SK-N-SH (cell line): ENCODE measurements at regions not wholly inside any gene's neighbourhood (a gene's known extent, or its start where the extent isn't known, plus 50 kb on each side); places are given as distances from the start of the nearest gene placed in this dataset.
A peak's percentile ranks its signal among the peaks of the same experiment; 100 is the strongest.

Experiments used
- CTCF ChIA-PET: fragments of 300-600, 350-600 bp; formaldehyde crosslinking; extraction: SDS; loops from one replicate; lab custom pipeline; 2021; lab: Yijun Ruan, JAX
- POLR2A ChIA-PET: fragments of 350-600 bp; sonication (Branson Sonifier 250); formaldehyde crosslinking; extraction: SDS; loops from one replicate; lab custom pipeline; 2020; ENCODE audit warnings: antibody characterized with exemption, inconsistent platforms; lab: Yijun Ruan, JAX
- DNase-seq: peaks from one replicate; pipeline ENCODE4 v3.0.0; 2012
- H2AFZ ChIP-seq: fragments of 200-600 bp; sonication (generic); 2 replicates; pipeline ENCODE4 v1.8.1; 2016; ENCODE audit warnings: antibody characterized with exemption, mild to moderate bottlenecking, low read depth
- H3F3A ChIP-seq: fragments of 200-600 bp; sonication (generic); replicated peaks from 2 replicates; pipeline ENCODE3; 2016; ENCODE audit warnings: antibody characterized with exemption, mild to moderate bottlenecking; ENCODE audit not compliant: insufficient read depth
- H3K27ac ChIP-seq, 2 experiments: fragments of 200-500 bp in 1 of 2; fragments of 200-600 bp in 1 of 2; sonication (Bioruptor generic) in 1 of 2; sonication (generic), shearing (Covaris generic) in 1 of 2; 2 replicates each; pipeline versions ENCODE4 v1.5.1 to v1.6.1; 2014 to 2016; ENCODE audit warnings: low read depth in 2 of 2, inconsistent platforms in 1 of 2, low read length in 1 of 2, mild to moderate bottlenecking in 1 of 2, mixed read lengths in 1 of 2
- H3K27me3 ChIP-seq: fragments of 200-600 bp; sonication (generic), shearing (Covaris generic); 2 replicates; pipeline ENCODE4 v1.6.1; 2016; ENCODE audit warnings: mixed run types; ENCODE audit not compliant: insufficient read depth
- H3K36me3 ChIP-seq, 2 experiments: fragments of 200-500 bp in 1 of 2; fragments of 200-600 bp in 1 of 2; sonication (Bioruptor generic) in 1 of 2; sonication (generic) in 1 of 2; replicated peaks in 1 of 2; 2 replicates each; pipeline versions ENCODE3 to v1.5.1; 2014 to 2016; ENCODE audit warnings: low read length in 1 of 2, mild to moderate bottlenecking in 1 of 2; ENCODE audit not compliant: insufficient read depth in 2 of 2, control insufficient read depth in 1 of 2
- H3K4me1 ChIP-seq, 2 experiments: fragments of 200-500 bp in 1 of 2; fragments of 200-600 bp in 1 of 2; sonication (Bioruptor generic) in 1 of 2; sonication (generic), shearing (Covaris generic) in 1 of 2; 2 replicates each; pipeline versions ENCODE4 v1.5.1 to v1.6.1; 2014 to 2016; ENCODE audit warnings: low read depth in 1 of 2, low read length in 1 of 2, mixed run types in 1 of 2; ENCODE audit not compliant: insufficient read depth in 2 of 2, control insufficient read depth in 1 of 2
- H3K4me2 ChIP-seq: fragments of 200-600 bp; sonication (generic), shearing (Covaris generic); 2 replicates; pipeline ENCODE4 v1.6.1; 2017; ENCODE audit warnings: mixed run types
- H3K4me3 ChIP-seq, 2 experiments: fragments of 200-500 bp in 1 of 2; fragments of 200-600 bp in 1 of 2; sonication (Bioruptor generic) in 1 of 2; sonication (generic), shearing (Covaris generic) in 1 of 2; 2 replicates each; pipeline versions ENCODE4 v1.5.1 to v1.8.1; 2014 to 2016; ENCODE audit warnings: low read depth in 2 of 2, inconsistent platforms in 1 of 2, low read length in 1 of 2, mild to moderate bottlenecking in 1 of 2, mixed read lengths in 1 of 2, moderate library complexity in 1 of 2
- H3K79me2 ChIP-seq: fragments of 200-600 bp; sonication (generic); 2 replicates; pipeline ENCODE4 v1.8.1; 2017; ENCODE audit warnings: mild to moderate bottlenecking; ENCODE audit not compliant: insufficient read depth
- H3K9ac ChIP-seq: fragments of 200-600 bp; sonication (generic); 2 replicates; pipeline ENCODE4 v1.6.1; 2017; ENCODE audit warnings: mixed run types
- H3K9me2 ChIP-seq: fragments of 200-600 bp; sonication (generic); 2 replicates; pipeline ENCODE4 v1.6.1; 2017; ENCODE audit warnings: mixed run types
- H3K9me3 ChIP-seq: fragments of 200-600 bp; sonication (generic); 2 replicates; pipeline ENCODE4 v1.6.1; 2017; ENCODE audit warnings: mixed run types, mild to moderate bottlenecking, moderate library complexity
- H4K20me1 ChIP-seq: fragments of 200-600 bp; sonication (generic); 2 replicates; pipeline ENCODE4 v1.6.1; 2017; ENCODE audit warnings: mild to moderate bottlenecking, mixed run types; ENCODE audit not compliant: insufficient read depth
- EP300 ChIP-seq, 2 experiments: IDR thresholded peaks; 2 replicates each; pipeline versions ENCODE4 v1.4.0 to v1.6.1; 2012; ENCODE audit warnings: borderline replicate concordance in 1 of 2, low read depth in 1 of 2, low read length in 1 of 2
- FOSL2 ChIP-seq: IDR thresholded peaks from 2 replicates; pipeline ENCODE4 v1.4.0; 2012; ENCODE audit warnings: low read depth, mild to moderate bottlenecking, moderate library complexity, borderline replicate concordance
- FOXM1 ChIP-seq: IDR thresholded peaks from 2 replicates; pipeline ENCODE4 v1.4.0; 2012; ENCODE audit warnings: low read depth, mild to moderate bottlenecking
- GABPA ChIP-seq: IDR thresholded peaks from 2 replicates; pipeline ENCODE4 v1.4.0; 2012; ENCODE audit warnings: low read depth, mild to moderate bottlenecking
- JUND ChIP-seq: IDR thresholded peaks from 2 replicates; pipeline ENCODE4 v1.4.0; 2012
- NFIC ChIP-seq: IDR thresholded peaks from 2 replicates; pipeline ENCODE4 v1.4.0; 2012; ENCODE audit warnings: borderline replicate concordance
- PBX3 ChIP-seq: IDR thresholded peaks from 2 replicates; pipeline ENCODE4; 2012
- RAD21 ChIP-seq: IDR thresholded peaks from 2 replicates; pipeline ENCODE4 v1.6.1; 2012; ENCODE audit warnings: mild to moderate bottlenecking, low read length
- REST ChIP-seq: IDR thresholded peaks from 2 replicates; pipeline ENCODE4 v1.6.1; 2012; ENCODE audit warnings: mild to moderate bottlenecking, low read depth, low read length, moderate library complexity
- TAF1 ChIP-seq: IDR thresholded peaks from 2 replicates; pipeline ENCODE4 v1.6.1; 2012; ENCODE audit warnings: low read depth, mild to moderate bottlenecking, low read length, moderate library complexity, borderline replicate concordance
- TCF12 ChIP-seq: IDR thresholded peaks from 2 replicates; pipeline ENCODE4 v1.4.0; 2012
- TEAD4 ChIP-seq: IDR thresholded peaks from 2 replicates; pipeline ENCODE4 v1.4.0; 2012; ENCODE audit warnings: mild to moderate bottlenecking, borderline replicate concordance; ENCODE audit not compliant: insufficient read depth
- WGBS: methylation state at CpG from one replicate; pipeline ENCODE4 v1.1.6; 2017; ENCODE audit warnings: low lambda C conversion rate; 5-methylcytosine and 5-hydroxymethylcytosine counted together

- Histone ChIP-seq H2AFZ (0 out of 2 replicates have a peak overlapping the region, but pooled peaks have one; percentile 35), H3K9ac (no peak overlapping the region), H3K4me1 (peaks cover 0 to 16% of the 10 kb centered on the region in 2 experiments; a peak in 2 of 4 replicates), H3K27me3 (no peaks in the 10 kb centered on the region), H3K27ac (peak overlapping the region; percentile 22 to 53; a peak in 3 of 4 replicates), H3K36me3 (no peaks in the 10 kb centered on the region), H3K4me3 (no peak overlapping the region), H3K9me3 (no peaks in the 10 kb centered on the region), H3F3A (peaks cover 17% of the 10 kb centered on the region), H3K4me2 (no peak overlapping the region), H3K79me2 (no peaks in the 10 kb centered on the region), H3K9me2 (no peaks in the 10 kb centered on the region), H4K20me1 (no peaks in the 10 kb centered on the region)
- CTCF ChIA-PET, result no interaction called here
- 88% methylated on average over 2 of the region's 2 CpGs for WGBS
- POLR2A ChIA-PET, result no interaction called here
- no peak for DNase-seq
- TF ChIP-seq FOSL2, result peak; percentile 5; the same call in 1 of the 2 replicates
- no peak for TF ChIP-seq RAD21
Observed at GRCh38 chr3:30470496-30470895, 135.9 kb upstream of the TGFBR2 start.

- Histone ChIP-seq H3K9me2 (no peaks in the 10 kb centered on the region), H2AFZ (no peak overlapping the region), H4K20me1 (no peaks in the 10 kb centered on the region), H3K27ac (peak overlapping the region; percentile 22 to 53; a peak in 3 of 4 replicates), H3K4me1 (peaks cover 0 to 16% of the 10 kb centered on the region in 2 experiments; a peak in 2 of 4 replicates), H3F3A (peaks cover 17% of the 10 kb centered on the region), H3K79me2 (no peaks in the 10 kb centered on the region), H3K36me3 (no peaks in the 10 kb centered on the region), H3K4me3 (no peak overlapping the region), H3K27me3 (no peaks in the 10 kb centered on the region), H3K4me2 (no peak overlapping the region), H3K9ac (no peak overlapping the region), H3K9me3 (no peaks in the 10 kb centered on the region)
- TF ChIP-seq NFIC (peak; percentile 23; the same call in 1 of the 2 replicates), GABPA (no peak), JUND (peak; percentile 22; the same call in 1 of the 2 replicates), EP300 (IDR thresholded peaks at IDR 0.05; ENCODE audit: borderline replicate concordance in 1 of 2, low read depth in 1 of 2, low read length in 1 of 2) (peak in 1 of 2 experiments; percentile 12; a peak in 1 of 4 replicates), FOXM1 (no peak), PBX3 (peak; percentile 43), TCF12 (peak; percentile 39), REST (no peak), TEAD4 (0 out of 2 replicates have a peak, but pooled peaks have one; percentile 47), FOSL2 (no peak), TAF1 (no peak)
- whole genome bisulfite sequencing, result 44% methylated on average over 2 of the region's 2 CpGs
- ChIA-PET POLR2A (no interaction called here), CTCF (no interaction called here)
- no peak for DNase-seq
Observed at GRCh38 chr3:30471066-30471465, 135.3 kb upstream of the TGFBR2 start.
